Tongue (tissue), 1 donor: ENCODE measurements at regions not wholly inside any gene's neighbourhood (a gene's known extent, or its start where the extent isn't known, plus 50 kb on each side); places are given as distances from the start of the nearest gene placed in this dataset.

Experiments
- DNase-seq: peaks from one replicate; pipeline ENCODE4 v3.0.0-alpha.2; 2015

GRCh38 chr10:43771675-43772074 is 123.0 kb upstream of the ZNF32 start:
- no peak for DNase-seq

- DNase-seq, result no peak
Observed at GRCh38 chr10:43765516-43765915, 116.8 kb upstream of the ZNF32 start.

GRCh38 chr10:43763846-43764245 is 115.2 kb upstream of the ZNF32 start:
- peak; percentile 16 for DNase-seq

- DNase-seq, result no peak
Observed at GRCh38 chr10:43760514-43760913, 111.8 kb upstream of the ZNF32 start.

GRCh38 chr10:43759216-43759615 is 110.5 kb upstream of the ZNF32 start:
- DNase-seq, result no peak

GRCh38 chr10:43756341-43756740 is 107.7 kb upstream of the ZNF32 start:
- DNase-seq, result no peak

- no peak for DNase-seq
Observed at GRCh38 chr10:43754569-43755260, 106.0 kb upstream of the ZNF32 start.

- no peak for DNase-seq
Observed at GRCh38 chr10:43753397-43754061, 104.8 kb upstream of the ZNF32 start.

GRCh38 chr10:43752682-43753081 is 104.0 kb upstream of the ZNF32 start:
- DNase-seq, result no peak

GRCh38 chr10:43751646-43752045 is 103.0 kb upstream of the ZNF32 start:
- no peak for DNase-seq

GRCh38 chr10:43749940-43750552 is 101.4 kb upstream of the ZNF32 start:
- peak; percentile 53 for DNase-seq

- peak; percentile 82 for DNase-seq
Observed at GRCh38 chr10:43749145-43749576, 100.5 kb upstream of the ZNF32 start.

GRCh38 chr10:43748560-43748959 is 99.9 kb upstream of the ZNF32 start:
- DNase-seq, result no peak

GRCh38 chr10:43746906-43747305 is 98.2 kb upstream of the ZNF32 start:
- peak; percentile 59 for DNase-seq

GRCh38 chr10:43739161-43739560 is 90.5 kb upstream of the ZNF32 start:
- DNase-seq, result peak; percentile 76

- DNase-seq, result no peak
Observed at GRCh38 chr10:43737003-43737402, 88.3 kb upstream of the ZNF32 start.

GRCh38 chr10:43735907-43736306 is 87.2 kb upstream of the ZNF32 start:
- DNase-seq, result no peak

GRCh38 chr10:43734716-43735115 is 86.0 kb upstream of the ZNF32 start:
- DNase-seq, result no peak

GRCh38 chr10:43731486-43731885 is 82.8 kb upstream of the ZNF32 start:
- DNase-seq, result no peak

- no peak for DNase-seq
Observed at GRCh38 chr10:43728425-43728824, 79.7 kb upstream of the ZNF32 start.

- DNase-seq, result no peak
Observed at GRCh38 chr10:43727935-43728334, 79.3 kb upstream of the ZNF32 start.

GRCh38 chr10:43715334-43715733 is 66.7 kb upstream of the ZNF32 start:
- DNase-seq, result no peak

GRCh38 chr10:43712821-43713584 is 64.3 kb upstream of the ZNF32 start:
- no peak for DNase-seq
